GM23338 (cell line): ENCODE measurements at regions not wholly inside any gene's neighbourhood (a gene's known extent, or its start where the extent isn't known, plus 50 kb on each side); places are given as distances from the start of the nearest gene placed in this dataset.

Experiments used
- ATAC-seq: fragments of 200-7000 bp; cut with Tn5 transposase; 3 replicates; pipeline ENCODE4 v1.9.1; 2020
- DNase-seq: peaks from one replicate; pipeline ENCODE4 v3.0.0-alpha.2; 2015; ENCODE audit warnings: low spot score
- H2AFZ ChIP-seq: fragments of 200-600 bp; sonication (generic); 2 replicates; pipeline ENCODE4 v1.8.0; 2016; ENCODE audit warnings: antibody characterized with exemption, mild to moderate bottlenecking, moderate library complexity
- H3F3A ChIP-seq: fragments of 200-600 bp; sonication (generic); replicated peaks from 2 replicates; pipeline ENCODE4 v1.8.0; 2017; ENCODE audit warnings: antibody characterized with exemption, mixed run types, low read depth
- H3K27ac ChIP-seq: fragments of 200-600 bp; sonication (generic); 2 replicates; pipeline ENCODE4 v1.6.1; 2016; ENCODE audit warnings: low read depth
- H3K27me3 ChIP-seq: fragments of 200-600 bp; sonication (generic); 2 replicates; pipeline ENCODE4 v1.8.0; 2016; ENCODE audit warnings: mild to moderate bottlenecking, mixed run types, moderate library complexity; ENCODE audit not compliant: insufficient read depth
- H3K36me3 ChIP-seq: fragments of 200-600 bp; sonication (generic); 2 replicates; pipeline ENCODE4 v1.8.0; 2016; ENCODE audit warnings: mild to moderate bottlenecking; ENCODE audit not compliant: insufficient read depth
- H3K4me1 ChIP-seq: fragments of 200-600 bp; sonication (generic); 2 replicates; pipeline ENCODE4 v1.8.0; 2016; ENCODE audit warnings: mild to moderate bottlenecking, moderate library complexity; ENCODE audit not compliant: insufficient read depth
- H3K4me2 ChIP-seq: fragments of 200-600 bp; sonication (generic); 2 replicates; pipeline ENCODE4 v1.7.1; 2017; ENCODE audit warnings: mixed run types
- H3K4me3 ChIP-seq: fragments of 200-600 bp; sonication (generic); 2 replicates; pipeline ENCODE4 v1.6.1; 2016; ENCODE audit warnings: mixed run types
- H3K79me2 ChIP-seq: fragments of 200-600 bp; sonication (generic); replicated peaks from 2 replicates; pipeline ENCODE4 v1.8.0; 2017; ENCODE audit warnings: mild to moderate bottlenecking; ENCODE audit not compliant: insufficient read depth
- H3K9me2 ChIP-seq: fragments of 200-600 bp; sonication (generic); 2 replicates; pipeline ENCODE4 v1.8.0; 2017; ENCODE audit not compliant: insufficient read depth
- H4K20me1 ChIP-seq: fragments of 200-600 bp; sonication (generic); replicated peaks from 2 replicates; pipeline ENCODE4 v1.8.0; 2017; ENCODE audit warnings: mild to moderate bottlenecking; ENCODE audit not compliant: insufficient read depth
- H3K27ac Mint-ChIP-seq: 2 replicates; pipeline ENCODE4 v1.8.0; 2020; ENCODE audit warnings: inconsistent platforms, mild to moderate bottlenecking, moderate library complexity, mixed read lengths
- H3K27me3 Mint-ChIP-seq: 3 replicates; pipeline ENCODE4 v1.8.0; 2022; ENCODE audit warnings: low read depth, mild to moderate bottlenecking, moderate library complexity, mixed read lengths, inconsistent platforms; ENCODE audit not compliant: insufficient read depth, poor library complexity
- H3K36me3 Mint-ChIP-seq: 3 replicates; pipeline ENCODE4 v1.8.0; 2021; ENCODE audit warnings: low read depth, mild to moderate bottlenecking, inconsistent platforms, moderate library complexity, mixed read lengths
- H3K4me1 Mint-ChIP-seq: 3 replicates; pipeline ENCODE4 v1.8.0; 2020; ENCODE audit warnings: mild to moderate bottlenecking, inconsistent platforms, mixed read lengths
- H3K4me3 Mint-ChIP-seq: 3 replicates; pipeline ENCODE4 v1.8.0; 2021; ENCODE audit warnings: moderate library complexity, mild to moderate bottlenecking, inconsistent platforms, mixed read lengths
- H3K9me3 Mint-ChIP-seq: 3 replicates; pipeline ENCODE4 v1.8.0; 2020; ENCODE audit warnings: moderate library complexity, mild to moderate bottlenecking, inconsistent platforms, mixed read lengths
- CTCF ChIP-seq, 2 experiments: fragments of 200-600 bp in 1 of 2; sonication (generic) in 1 of 2; conservative IDR thresholded peaks; 2 replicates each; pipeline versions ENCODE4 v1.5.1 to v1.6.1; 2016 to 2017; ENCODE audit warnings: antibody characterized with exemption in 2 of 2, low read depth in 2 of 2, mild to moderate bottlenecking in 2 of 2, moderate library complexity in 1 of 2
- ETS1 ChIP-seq: IDR thresholded peaks from 2 replicates; pipeline ENCODE4 v1.6.1; 2016; ENCODE audit warnings: antibody characterized with exemption
- NANOG ChIP-seq: IDR thresholded peaks from 2 replicates; pipeline ENCODE4 v1.6.1; 2016; ENCODE audit warnings: antibody characterized with exemption, borderline replicate concordance
- POLR2AphosphoS5 ChIP-seq: IDR thresholded peaks from 2 replicates; pipeline ENCODE4 v1.6.1; 2016; ENCODE audit warnings: antibody characterized with exemption, low read depth
- STAT1 ChIP-seq: IDR thresholded peaks from one replicate; pipeline ENCODE4 v1.6.1; 2016; ENCODE audit warnings: antibody characterized with exemption; ENCODE audit not compliant: unreplicated experiment
- ZNF331 ChIP-seq: fragments of 250-450 bp; sonication (Bioruptor Pico); IDR thresholded peaks from 2 replicates; pipeline ENCODE4 v1.5.0; 2020; ENCODE audit warnings: low read depth, mild to moderate bottlenecking, moderate library complexity
- ZNF462 ChIP-seq: fragments of 250-450 bp; sonication (Bioruptor Pico); IDR thresholded peaks from 2 replicates; pipeline ENCODE4 v1.5.0; 2020; ENCODE audit warnings: mild to moderate bottlenecking, moderate library complexity

GRCh38 chr3:190772831-190773230 lies 89.7 kb downstream of the GMNC start (continued):
- TF ChIP-seq ZNF462 (CRISPR knock-in tag) (no peak), ZNF331 (no peak), POLR2AphosphoS5 (no peak)

- Histone ChIP-seq H3K36me3 (no peaks in the 10 kb centered on the region), H3K9me2 (no peaks in the 10 kb centered on the region), H3K79me2 (no peaks in the 10 kb centered on the region), H3K27me3 (no peaks in the 10 kb centered on the region), H3K27ac (no peak overlapping the region), H3K4me3 (no peak overlapping the region), H3K4me2 (no peak overlapping the region), H4K20me1 (no peaks in the 10 kb centered on the region), H2AFZ (no peak overlapping the region), H3F3A (no peaks in the 10 kb centered on the region), H3K4me1 (no peaks in the 10 kb centered on the region; the same call in 1 of the 2 replicates)
- Mint-ChIP-seq H3K4me3 (no peak overlapping the region), H3K27me3 (no peaks in the 10 kb centered on the region), H3K9me3 (no peaks in the 10 kb centered on the region), H3K27ac (no peak overlapping the region), H3K36me3 (no peaks in the 10 kb centered on the region), H3K4me1 (peaks cover 10% of the 10 kb centered on the region; the same call in 2 of the 3 replicates)
- DNase-seq = no peak
- no peak for ATAC-seq
- TF ChIP-seq CTCF (conservative IDR thresholded peaks at IDR 0.05; ENCODE audit: low read depth in 2 of 2) = no peak
- TF ChIP-seq ZNF462 (CRISPR knock-in tag) = no peak
- TF ChIP-seq ZNF331 = no peak
- TF ChIP-seq ETS1 = no peak
- TF ChIP-seq POLR2AphosphoS5 = no peak
- no peak for TF ChIP-seq STAT1
- no peak for TF ChIP-seq NANOG
These were observed 93.6 kb downstream of the GMNC start for GRCh38 chr3:190768891-190769290.
